ENCODE measurements at regions not wholly inside any gene's neighbourhood (a gene's known extent, or its start where the extent isn't known, plus 50 kb on each side); places are given as distances from the start of the nearest gene placed in this dataset.

DNA sequence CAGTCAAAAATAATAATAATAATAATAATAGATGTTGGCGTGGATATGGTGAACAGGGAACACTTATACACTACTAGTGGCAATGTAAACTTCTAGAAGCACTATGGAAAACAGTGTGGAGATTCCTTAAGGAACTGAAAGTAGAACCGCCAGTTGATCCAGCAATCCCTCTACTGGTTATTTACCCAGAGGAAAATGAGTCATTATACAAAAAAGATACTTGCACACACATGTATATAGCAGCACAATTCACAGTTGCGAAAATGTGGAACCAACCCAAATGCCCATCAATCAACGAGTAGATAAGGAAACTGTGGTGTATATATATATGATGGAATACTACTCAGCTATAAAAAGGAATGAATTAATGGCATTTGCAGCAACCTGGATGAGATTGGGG lies 176.0 kb downstream of the PLPP3 start:
- Histone ChIP-seq H3K27ac (ENCODE audit: low read depth in 1 of 2, low read length in 1 of 2) (no peak overlapping the region), H3K4me1 (ENCODE audit: control insufficient read depth in 5 of 5, insufficient read depth in 5 of 5, low read length in 5 of 5) (peaks cover 0 to 8% (median 3%) of the 10 kb centered on the region in 5 donors), H3K27me3 (ENCODE audit: control insufficient read depth in 3 of 3, insufficient read depth in 3 of 3, low read length in 2 of 3) (no peaks in the 10 kb centered on the region), H3K9ac (ENCODE audit: insufficient read depth in 1 of 2, low read length in 2 of 2) (no peak overlapping the region), H3K9me3 (ENCODE audit: control insufficient read depth in 4 of 4, insufficient read depth in 3 of 4, low read length in 3 of 4) (peaks cover 0 to 4% (median 0%) of the 10 kb centered on the region in 4 donors), H3K36me3 (ENCODE audit: control insufficient read depth in 4 of 4, insufficient read depth in 4 of 4, low read length in 4 of 4) (no peaks in the 10 kb centered on the region), H3K4me3 (no peak overlapping the region)
- ATAC-seq (ENCODE audit: insufficient read depth, low FRiP score) = no peak
- WGBS, 2 donors = 66 to 83% methylated on average over 4 of the region's 4 CpGs
- TF ChIP-seq, protein P1, sequence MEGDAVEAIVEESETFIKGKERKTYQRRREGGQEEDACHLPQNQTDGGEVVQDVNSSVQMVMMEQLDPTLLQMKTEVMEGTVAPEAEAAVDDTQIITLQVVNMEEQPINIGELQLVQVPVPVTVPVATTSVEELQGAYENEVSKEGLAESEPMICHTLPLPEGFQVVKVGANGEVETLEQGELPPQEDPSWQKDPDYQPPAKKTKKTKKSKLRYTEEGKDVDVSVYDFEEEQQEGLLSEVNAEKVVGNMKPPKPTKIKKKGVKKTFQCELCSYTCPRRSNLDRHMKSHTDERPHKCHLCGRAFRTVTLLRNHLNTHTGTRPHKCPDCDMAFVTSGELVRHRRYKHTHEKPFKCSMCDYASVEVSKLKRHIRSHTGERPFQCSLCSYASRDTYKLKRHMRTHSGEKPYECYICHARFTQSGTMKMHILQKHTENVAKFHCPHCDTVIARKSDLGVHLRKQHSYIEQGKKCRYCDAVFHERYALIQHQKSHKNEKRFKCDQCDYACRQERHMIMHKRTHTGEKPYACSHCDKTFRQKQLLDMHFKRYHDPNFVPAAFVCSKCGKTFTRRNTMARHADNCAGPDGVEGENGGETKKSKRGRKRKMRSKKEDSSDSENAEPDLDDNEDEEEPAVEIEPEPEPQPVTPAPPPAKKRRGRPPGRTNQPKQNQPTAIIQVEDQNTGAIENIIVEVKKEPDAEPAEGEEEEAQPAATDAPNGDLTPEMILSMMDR (IDR thresholded peaks at IDR 0.05; ENCODE audit: control extremely low read depth, extremely low read depth) = no peak
- DNase-seq = no peak

DNA sequence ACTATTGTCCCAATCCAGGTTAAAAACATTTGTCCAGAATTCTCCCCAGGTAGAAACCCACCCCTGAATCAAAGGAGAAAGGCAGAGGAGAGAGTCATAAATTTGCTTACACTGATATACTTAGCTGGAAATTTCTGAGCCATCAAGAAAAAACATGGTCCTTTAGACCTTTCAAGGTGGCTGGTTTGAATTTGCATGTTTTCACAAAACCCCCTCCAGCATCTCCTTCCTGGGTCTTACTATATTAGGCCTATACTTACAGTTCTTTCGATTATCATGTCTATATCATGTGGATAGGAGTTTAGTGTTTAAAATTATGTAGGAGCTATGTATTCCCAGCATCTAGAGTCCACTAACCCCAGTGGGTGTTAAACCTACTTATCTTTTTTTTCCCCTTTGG lies 178.2 kb downstream of the PLPP3 start:
- Histone ChIP-seq H3K9me3 (ENCODE audit: control insufficient read depth in 4 of 4, insufficient read depth in 3 of 4, low read length in 3 of 4) (peaks cover 0 to 4% (median 0%) of the 10 kb centered on the region in 4 donors), H3K27me3 (ENCODE audit: control insufficient read depth in 3 of 3, insufficient read depth in 3 of 3, low read length in 2 of 3) (no peaks in the 10 kb centered on the region), H3K4me1 (ENCODE audit: control insufficient read depth in 5 of 5, insufficient read depth in 5 of 5, low read length in 5 of 5) (peaks cover 0 to 25% (median 2%) of the 10 kb centered on the region in 5 donors), H3K9ac (ENCODE audit: insufficient read depth in 1 of 2, low read length in 2 of 2) (no peak overlapping the region), H3K27ac (ENCODE audit: low read depth in 1 of 2, low read length in 1 of 2) (no peak overlapping the region), H3K4me3 (no peak overlapping the region), H3K36me3 (ENCODE audit: control insufficient read depth in 4 of 4, insufficient read depth in 4 of 4, low read length in 4 of 4) (no peaks in the 10 kb centered on the region)
- TF ChIP-seq, protein P1 (IDR thresholded peaks at IDR 0.05; ENCODE audit: control extremely low read depth, extremely low read depth) = no peak
- DNase-seq (no peak), ATAC-seq (ENCODE audit: insufficient read depth, low FRiP score) (no peak)
- WGBS, 2 donors = 88 to 95% methylated on average over 1 of the region's 1 CpG

DNA sequence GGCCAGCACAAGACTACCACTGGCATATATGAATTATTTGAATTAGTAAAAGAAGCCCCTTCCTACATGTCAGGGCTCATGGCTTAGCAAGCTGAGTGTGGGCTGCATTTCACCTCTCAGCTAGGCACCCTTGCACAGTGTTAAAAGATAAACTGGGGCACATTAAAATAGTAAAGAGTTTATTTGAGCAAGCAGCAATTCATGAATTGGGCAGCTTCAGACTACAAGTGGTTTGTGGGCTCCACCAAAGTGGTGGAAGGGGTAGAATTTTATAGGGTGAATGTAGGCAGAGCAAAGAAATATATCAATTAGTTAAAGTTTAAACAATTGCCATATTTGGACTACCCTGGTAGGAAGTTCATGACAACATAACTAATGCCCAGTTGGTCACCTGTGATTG lies 178.8 kb downstream of the PLPP3 start:
- Histone ChIP-seq H3K9ac (ENCODE audit: insufficient read depth in 1 of 2, low read length in 2 of 2) (no peak overlapping the region), H3K36me3 (ENCODE audit: control insufficient read depth in 4 of 4, insufficient read depth in 4 of 4, low read length in 4 of 4) (no peaks in the 10 kb centered on the region), H3K4me1 (ENCODE audit: control insufficient read depth in 5 of 5, insufficient read depth in 5 of 5, low read length in 5 of 5) (peaks cover 0 to 26% (median 2%) of the 10 kb centered on the region in 5 donors), H3K27me3 (ENCODE audit: control insufficient read depth in 3 of 3, insufficient read depth in 3 of 3, low read length in 2 of 3) (no peaks in the 10 kb centered on the region), H3K27ac (ENCODE audit: low read depth in 1 of 2, low read length in 1 of 2) (no peak overlapping the region), H3K9me3 (ENCODE audit: control insufficient read depth in 4 of 4, insufficient read depth in 3 of 4, low read length in 3 of 4) (peaks cover 0 to 4% (median 0%) of the 10 kb centered on the region in 4 donors), H3K4me3 (no peak overlapping the region)
- no peak for ATAC-seq (ENCODE audit: insufficient read depth, low FRiP score)
- TF ChIP-seq, protein P1 (IDR thresholded peaks at IDR 0.05; ENCODE audit: control extremely low read depth, extremely low read depth) = no peak
- no peak for DNase-seq

DNA sequence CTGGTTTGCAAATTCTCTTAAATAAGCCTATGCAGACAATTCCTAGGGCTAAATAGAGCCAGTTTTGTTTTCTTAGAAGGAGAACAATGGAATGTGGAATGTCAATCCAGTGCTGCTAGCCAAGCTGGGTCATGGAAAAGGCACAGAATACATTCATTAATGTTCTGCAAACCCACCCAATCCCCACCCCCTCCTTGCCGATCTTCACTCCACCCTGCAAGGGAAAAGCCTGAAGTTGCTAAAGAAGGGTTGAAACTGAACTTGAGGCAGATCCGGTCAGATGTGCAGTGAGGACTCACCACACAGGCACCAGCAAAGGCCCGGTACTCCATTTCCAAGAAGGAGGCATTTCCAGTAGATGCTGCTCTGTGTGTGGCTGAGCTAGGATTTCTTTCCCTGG lies 179.6 kb downstream of the PLPP3 start:
- no peak overlapping the region for H3K9ac ChIP-seq (ENCODE audit: insufficient read depth in 1 of 2, low read length in 2 of 2)
- ATAC-seq (ENCODE audit: insufficient read depth, low FRiP score) = no peak
- peaks cover 0 to 21% (median 2%) of the 10 kb centered on the region in 5 donors for H3K4me1 ChIP-seq (ENCODE audit: control insufficient read depth in 5 of 5, insufficient read depth in 5 of 5, low read length in 5 of 5)
- H3K36me3 ChIP-seq (ENCODE audit: control insufficient read depth in 4 of 4, insufficient read depth in 4 of 4, low read length in 4 of 4) = no peaks in the 10 kb centered on the region
- peaks cover 0 to 4% (median 0%) of the 10 kb centered on the region in 4 donors for H3K9me3 ChIP-seq (ENCODE audit: control insufficient read depth in 4 of 4, insufficient read depth in 3 of 4, low read length in 3 of 4)
- no peak overlapping the region for H3K4me3 ChIP-seq
- 84 to 88% methylated on average over 3 of the region's 3 CpGs for WGBS, 2 donors
- no peak for DNase-seq
- H3K27me3 ChIP-seq (ENCODE audit: control insufficient read depth in 3 of 3, insufficient read depth in 3 of 3, low read length in 2 of 3) = no peaks in the 10 kb centered on the region
- H3K27ac ChIP-seq (ENCODE audit: low read depth in 1 of 2, low read length in 1 of 2) = peak overlapping the region in 1 of 2 donors; percentile 40
- TF ChIP-seq, protein P1 (IDR thresholded peaks at IDR 0.05; ENCODE audit: control extremely low read depth, extremely low read depth) = no peak
